ENCODE measurements at regions not wholly inside any gene's neighbourhood (a gene's known extent, or its start where the extent isn't known, plus 50 kb on each side); places are given as distances from the start of the nearest gene placed in this dataset.

GRCh38 chr9:27663526-27663925 lies 90.2 kb upstream of the C9orf72 start:
- TF ChIP-seq CTCF (IDR thresholded peaks at IDR 0.05), result no peak
- TF ChIP-seq EP300 (IDR thresholded peaks at IDR 0.05), result no peak

All from esophagus muscularis mucosa (tissue), 3 donors.